WTC11 (cell line): ENCODE measurements at regions not wholly inside any gene's neighbourhood (a gene's known extent, or its start where the extent isn't known, plus 50 kb on each side); places are given as distances from the start of the nearest gene placed in this dataset.

Experiments used
- ATF1 ChIP-seq: sonication (generic); formaldehyde crosslinking; IDR thresholded peaks from 2 replicates; pipeline ENCODE4 v1.8.1; 2023; ENCODE audit warnings: mild to moderate bottlenecking, moderate library complexity, missing genetic modification reagents
- CBFB ChIP-seq: sonication (generic); formaldehyde crosslinking; IDR thresholded peaks from 2 replicates; pipeline ENCODE4 v1.8.1; 2022; ENCODE audit warnings: mild to moderate bottlenecking, low read depth, missing genetic modification reagents
- ELF4 ChIP-seq: sonication (generic); formaldehyde crosslinking; IDR thresholded peaks from 2 replicates; pipeline ENCODE4 v1.8.1; 2022; ENCODE audit warnings: low read depth, mild to moderate bottlenecking, moderate library complexity, missing genetic modification reagents
- ETV6 ChIP-seq: sonication (generic); formaldehyde crosslinking; IDR thresholded peaks from 2 replicates; pipeline ENCODE4 v1.8.1; 2022; ENCODE audit warnings: mild to moderate bottlenecking, missing genetic modification reagents
- IRF2 ChIP-seq: sonication (generic); formaldehyde crosslinking; IDR thresholded peaks from 2 replicates; pipeline ENCODE4 v1.8.0; 2022; ENCODE audit warnings: low read depth, missing genetic modification reagents, borderline replicate concordance
- JUN ChIP-seq: sonication (generic); formaldehyde crosslinking; IDR thresholded peaks from 2 replicates; pipeline ENCODE4 v1.8.0; 2023; ENCODE audit warnings: mild to moderate bottlenecking, missing genetic modification reagents
- NR3C1 ChIP-seq: sonication (generic); formaldehyde crosslinking; conservative IDR thresholded peaks from 2 replicates; pipeline ENCODE4 v1.8.1; 2023; ENCODE audit warnings: low read depth, mild to moderate bottlenecking, missing genetic modification reagents
- TP53 ChIP-seq: sonication (generic); formaldehyde crosslinking; IDR thresholded peaks from 2 replicates; pipeline ENCODE4 v1.8.1; 2023; ENCODE audit warnings: mild to moderate bottlenecking, missing genetic modification reagents
- ZNF263 ChIP-seq: sonication (generic); formaldehyde crosslinking; IDR thresholded peaks from 2 replicates; pipeline ENCODE4 v1.8.1; 2022; ENCODE audit warnings: low read depth, mild to moderate bottlenecking, moderate library complexity, missing genetic modification reagents
- TF ChIP-seq, protein P1 (sequence below): fragments of 200-600 bp; IDR thresholded peaks from 2 replicates; pipeline ENCODE4 v1.8.0; 2022; ENCODE audit warnings: antibody characterized with exemption
- TF ChIP-seq, protein P2 (sequence below): sonication (generic); formaldehyde crosslinking; IDR thresholded peaks from 2 replicates; pipeline ENCODE4 v1.8.0; 2022; ENCODE audit warnings: mild to moderate bottlenecking, missing genetic modification reagents
- TF ChIP-seq, protein P3 (sequence below): sonication (generic); formaldehyde crosslinking; IDR thresholded peaks from 2 replicates; pipeline ENCODE4 v1.8.0; 2022; ENCODE audit warnings: mild to moderate bottlenecking, missing genetic modification reagents
- TF ChIP-seq, protein P4 (sequence below): sonication (generic); formaldehyde crosslinking; IDR thresholded peaks from 2 replicates; pipeline ENCODE4 v1.8.1; 2023; ENCODE audit warnings: mild to moderate bottlenecking, missing genetic modification reagents
- TF ChIP-seq, protein P5 (sequence below): sonication (generic); formaldehyde crosslinking; IDR thresholded peaks from 2 replicates; pipeline ENCODE4 v1.8.0; 2022; ENCODE audit warnings: missing genetic modification reagents

DNA sequence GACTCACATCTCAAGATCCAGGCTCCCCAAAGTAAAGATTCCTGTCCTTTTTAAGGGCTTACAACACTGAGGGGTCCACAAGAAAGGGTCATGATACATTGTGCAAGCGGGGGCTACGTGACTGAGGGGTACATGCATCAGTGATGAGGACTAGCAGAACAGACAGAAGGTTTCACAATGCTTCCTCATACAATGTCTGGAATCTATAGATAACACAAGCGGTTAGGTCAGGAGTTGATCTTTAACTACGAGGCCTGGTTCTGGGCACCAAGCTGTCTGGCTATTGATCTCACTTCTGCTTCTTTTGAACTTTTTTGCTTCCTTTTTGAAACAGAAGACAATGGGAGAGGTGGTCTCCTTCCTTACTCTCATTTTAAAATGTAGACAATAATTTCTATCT lies 718.6 kb downstream of the AMY1C start:
- TF ChIP-seq, protein P1, sequence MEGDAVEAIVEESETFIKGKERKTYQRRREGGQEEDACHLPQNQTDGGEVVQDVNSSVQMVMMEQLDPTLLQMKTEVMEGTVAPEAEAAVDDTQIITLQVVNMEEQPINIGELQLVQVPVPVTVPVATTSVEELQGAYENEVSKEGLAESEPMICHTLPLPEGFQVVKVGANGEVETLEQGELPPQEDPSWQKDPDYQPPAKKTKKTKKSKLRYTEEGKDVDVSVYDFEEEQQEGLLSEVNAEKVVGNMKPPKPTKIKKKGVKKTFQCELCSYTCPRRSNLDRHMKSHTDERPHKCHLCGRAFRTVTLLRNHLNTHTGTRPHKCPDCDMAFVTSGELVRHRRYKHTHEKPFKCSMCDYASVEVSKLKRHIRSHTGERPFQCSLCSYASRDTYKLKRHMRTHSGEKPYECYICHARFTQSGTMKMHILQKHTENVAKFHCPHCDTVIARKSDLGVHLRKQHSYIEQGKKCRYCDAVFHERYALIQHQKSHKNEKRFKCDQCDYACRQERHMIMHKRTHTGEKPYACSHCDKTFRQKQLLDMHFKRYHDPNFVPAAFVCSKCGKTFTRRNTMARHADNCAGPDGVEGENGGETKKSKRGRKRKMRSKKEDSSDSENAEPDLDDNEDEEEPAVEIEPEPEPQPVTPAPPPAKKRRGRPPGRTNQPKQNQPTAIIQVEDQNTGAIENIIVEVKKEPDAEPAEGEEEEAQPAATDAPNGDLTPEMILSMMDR = no peak
- no peak for TF ChIP-seq ATF1 (CRISPR knock-in tag)
- TF ChIP-seq, protein P2, sequence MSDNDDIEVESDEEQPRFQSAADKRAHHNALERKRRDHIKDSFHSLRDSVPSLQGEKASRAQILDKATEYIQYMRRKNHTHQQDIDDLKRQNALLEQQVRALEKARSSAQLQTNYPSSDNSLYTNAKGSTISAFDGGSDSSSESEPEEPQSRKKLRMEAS (CRISPR knock-in tag) = no peak
- TF ChIP-seq ELF4 (CRISPR knock-in tag) = no peak
- no peak for TF ChIP-seq NR3C1 (CRISPR knock-in tag)
- no peak for TF ChIP-seq TP53
- TF ChIP-seq JUN (CRISPR knock-in tag) = no peak
- TF ChIP-seq, protein P3, sequence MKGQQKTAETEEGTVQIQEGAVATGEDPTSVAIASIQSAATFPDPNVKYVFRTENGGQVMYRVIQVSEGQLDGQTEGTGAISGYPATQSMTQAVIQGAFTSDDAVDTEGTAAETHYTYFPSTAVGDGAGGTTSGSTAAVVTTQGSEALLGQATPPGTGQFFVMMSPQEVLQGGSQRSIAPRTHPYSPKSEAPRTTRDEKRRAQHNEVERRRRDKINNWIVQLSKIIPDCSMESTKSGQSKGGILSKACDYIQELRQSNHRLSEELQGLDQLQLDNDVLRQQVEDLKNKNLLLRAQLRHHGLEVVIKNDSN (CRISPR knock-in tag) = no peak
- TF ChIP-seq, protein P4, sequence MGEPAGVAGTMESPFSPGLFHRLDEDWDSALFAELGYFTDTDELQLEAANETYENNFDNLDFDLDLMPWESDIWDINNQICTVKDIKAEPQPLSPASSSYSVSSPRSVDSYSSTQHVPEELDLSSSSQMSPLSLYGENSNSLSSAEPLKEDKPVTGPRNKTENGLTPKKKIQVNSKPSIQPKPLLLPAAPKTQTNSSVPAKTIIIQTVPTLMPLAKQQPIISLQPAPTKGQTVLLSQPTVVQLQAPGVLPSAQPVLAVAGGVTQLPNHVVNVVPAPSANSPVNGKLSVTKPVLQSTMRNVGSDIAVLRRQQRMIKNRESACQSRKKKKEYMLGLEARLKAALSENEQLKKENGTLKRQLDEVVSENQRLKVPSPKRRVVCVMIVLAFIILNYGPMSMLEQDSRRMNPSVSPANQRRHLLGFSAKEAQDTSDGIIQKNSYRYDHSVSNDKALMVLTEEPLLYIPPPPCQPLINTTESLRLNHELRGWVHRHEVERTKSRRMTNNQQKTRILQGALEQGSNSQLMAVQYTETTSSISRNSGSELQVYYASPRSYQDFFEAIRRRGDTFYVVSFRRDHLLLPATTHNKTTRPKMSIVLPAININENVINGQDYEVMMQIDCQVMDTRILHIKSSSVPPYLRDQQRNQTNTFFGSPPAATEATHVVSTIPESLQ (CRISPR knock-in tag) = no peak
- no peak for TF ChIP-seq CBFB
- TF ChIP-seq IRF2 (CRISPR knock-in tag) = no peak
- TF ChIP-seq, protein P5, sequence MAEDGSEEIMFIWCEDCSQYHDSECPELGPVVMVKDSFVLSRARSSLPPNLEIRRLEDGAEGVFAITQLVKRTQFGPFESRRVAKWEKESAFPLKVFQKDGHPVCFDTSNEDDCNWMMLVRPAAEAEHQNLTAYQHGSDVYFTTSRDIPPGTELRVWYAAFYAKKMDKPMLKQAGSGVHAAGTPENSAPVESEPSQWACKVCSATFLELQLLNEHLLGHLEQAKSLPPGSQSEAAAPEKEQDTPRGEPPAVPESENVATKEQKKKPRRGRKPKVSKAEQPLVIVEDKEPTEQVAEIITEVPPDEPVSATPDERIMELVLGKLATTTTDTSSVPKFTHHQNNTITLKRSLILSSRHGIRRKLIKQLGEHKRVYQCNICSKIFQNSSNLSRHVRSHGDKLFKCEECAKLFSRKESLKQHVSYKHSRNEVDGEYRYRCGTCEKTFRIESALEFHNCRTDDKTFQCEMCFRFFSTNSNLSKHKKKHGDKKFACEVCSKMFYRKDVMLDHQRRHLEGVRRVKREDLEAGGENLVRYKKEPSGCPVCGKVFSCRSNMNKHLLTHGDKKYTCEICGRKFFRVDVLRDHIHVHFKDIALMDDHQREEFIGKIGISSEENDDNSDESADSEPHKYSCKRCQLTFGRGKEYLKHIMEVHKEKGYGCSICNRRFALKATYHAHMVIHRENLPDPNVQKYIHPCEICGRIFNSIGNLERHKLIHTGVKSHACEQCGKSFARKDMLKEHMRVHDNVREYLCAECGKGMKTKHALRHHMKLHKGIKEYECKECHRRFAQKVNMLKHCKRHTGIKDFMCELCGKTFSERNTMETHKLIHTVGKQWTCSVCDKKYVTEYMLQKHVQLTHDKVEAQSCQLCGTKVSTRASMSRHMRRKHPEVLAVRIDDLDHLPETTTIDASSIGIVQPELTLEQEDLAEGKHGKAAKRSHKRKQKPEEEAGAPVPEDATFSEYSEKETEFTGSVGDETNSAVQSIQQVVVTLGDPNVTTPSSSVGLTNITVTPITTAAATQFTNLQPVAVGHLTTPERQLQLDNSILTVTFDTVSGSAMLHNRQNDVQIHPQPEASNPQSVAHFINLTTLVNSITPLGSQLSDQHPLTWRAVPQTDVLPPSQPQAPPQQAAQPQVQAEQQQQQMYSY (CRISPR knock-in tag) = no peak
- TF ChIP-seq ETV6 (CRISPR knock-in tag) = no peak
- no peak for TF ChIP-seq ZNF263 (CRISPR knock-in tag)
